NCI-H146 (cell line): ENCODE measurements at regions not wholly inside any gene's neighbourhood (a gene's known extent, or its start where the extent isn't known, plus 50 kb on each side); places are given as distances from the start of the nearest gene placed in this dataset.

Source experiments
- DNase-seq: peaks from one replicate; lab custom pipeline; 2025; lab: John Stamatoyannopoulos, UW

GRCh38 chr2:136215449-136215848, 97.5 kb upstream of the CXCR4 start:
- DNase-seq, result no peak

GRCh38 chr2:136214307-136215200, 96.6 kb upstream of the CXCR4 start:
- no peak for DNase-seq

- DNase-seq, result no peak
These were observed 95.9 kb upstream of the CXCR4 start for GRCh38 chr2:136213836-136214235.

DNA sequence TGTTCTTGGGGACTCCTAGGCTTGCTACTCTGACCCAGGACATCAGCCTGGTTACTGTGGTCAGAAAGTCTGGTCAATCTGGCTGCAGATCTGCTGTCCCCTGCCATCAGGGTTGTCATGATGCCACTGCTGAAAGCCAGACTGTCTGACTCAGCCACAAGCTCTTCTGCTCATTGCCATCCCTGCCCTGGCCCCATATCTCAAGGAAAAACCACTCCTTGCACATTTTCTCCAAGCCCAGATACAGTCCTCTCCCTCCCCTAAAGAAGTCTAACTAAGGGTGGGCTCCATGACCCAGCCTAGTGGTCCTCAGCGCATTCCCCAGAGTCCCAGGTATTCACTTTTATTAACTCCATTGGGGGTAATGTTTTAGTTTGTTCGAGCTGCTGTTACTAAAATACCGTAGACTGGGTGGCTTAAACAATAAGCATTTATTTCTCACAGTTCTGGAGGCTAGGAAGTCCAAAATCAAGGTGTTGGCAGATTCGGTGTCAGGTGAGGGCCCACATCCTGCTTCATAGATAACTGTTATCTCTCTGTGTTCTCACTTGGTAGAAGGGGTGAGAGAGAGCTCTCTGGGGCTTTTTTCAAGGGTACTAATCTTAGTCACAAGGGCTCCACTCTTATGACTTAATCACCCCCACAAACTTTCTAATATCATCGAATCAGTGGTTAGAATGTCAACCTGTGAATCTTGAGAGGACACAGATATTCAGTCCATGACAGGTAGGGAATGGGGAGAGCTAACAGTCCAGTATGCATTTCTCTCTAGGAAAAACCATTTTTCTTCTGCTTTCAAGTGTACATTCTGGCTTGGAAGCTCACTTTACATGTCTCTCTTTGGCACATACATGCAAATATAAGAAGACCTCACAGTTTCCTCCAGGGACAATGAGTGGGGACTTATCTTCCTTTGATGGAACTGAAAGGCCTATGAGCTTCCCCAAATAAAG, 94.8 kb upstream of the CXCR4 start:
- no peak for DNase-seq

GRCh38 chr2:136211701-136212100, 93.8 kb upstream of the CXCR4 start:
- DNase-seq, result no peak

DNA sequence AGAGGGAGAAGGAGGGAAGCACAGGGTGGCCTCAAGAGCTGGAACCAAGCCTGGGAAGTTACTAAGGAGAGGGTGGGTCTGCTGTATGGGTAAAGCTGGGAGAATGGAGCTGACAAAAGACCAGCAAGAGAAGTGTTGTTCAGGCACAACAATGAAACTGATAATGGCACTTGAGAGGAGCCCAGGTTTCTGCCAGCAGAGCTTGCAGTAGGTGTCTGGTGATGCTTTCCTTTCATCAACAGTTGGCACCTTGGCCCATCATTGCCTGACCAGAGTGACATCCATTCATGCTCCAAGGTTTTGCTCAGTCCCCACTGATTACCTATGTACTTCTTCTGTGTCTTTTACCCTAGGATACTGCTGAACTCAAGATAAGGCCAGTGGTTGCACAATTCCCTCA, 92.9 kb upstream of the CXCR4 start:
- no peak for DNase-seq

DNA sequence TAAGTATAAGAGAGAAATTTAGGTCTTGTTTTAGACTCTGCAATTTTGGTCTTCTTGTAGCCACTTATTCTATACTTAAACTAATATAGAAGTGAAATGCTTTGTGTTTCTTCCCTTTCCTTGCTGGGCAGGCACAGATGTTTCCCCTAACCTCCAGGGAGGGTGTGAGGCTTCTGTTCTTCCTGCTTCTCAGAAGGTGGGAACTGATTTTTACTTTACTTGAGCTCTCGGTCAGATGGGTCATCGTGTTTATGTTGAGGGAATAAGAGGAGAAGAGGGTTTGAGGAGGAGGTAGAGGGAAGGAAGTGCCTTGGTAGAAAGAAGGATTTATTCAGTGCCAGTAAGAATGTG, 92.5 kb upstream of the CXCR4 start:
- DNase-seq, result no peak

DNA sequence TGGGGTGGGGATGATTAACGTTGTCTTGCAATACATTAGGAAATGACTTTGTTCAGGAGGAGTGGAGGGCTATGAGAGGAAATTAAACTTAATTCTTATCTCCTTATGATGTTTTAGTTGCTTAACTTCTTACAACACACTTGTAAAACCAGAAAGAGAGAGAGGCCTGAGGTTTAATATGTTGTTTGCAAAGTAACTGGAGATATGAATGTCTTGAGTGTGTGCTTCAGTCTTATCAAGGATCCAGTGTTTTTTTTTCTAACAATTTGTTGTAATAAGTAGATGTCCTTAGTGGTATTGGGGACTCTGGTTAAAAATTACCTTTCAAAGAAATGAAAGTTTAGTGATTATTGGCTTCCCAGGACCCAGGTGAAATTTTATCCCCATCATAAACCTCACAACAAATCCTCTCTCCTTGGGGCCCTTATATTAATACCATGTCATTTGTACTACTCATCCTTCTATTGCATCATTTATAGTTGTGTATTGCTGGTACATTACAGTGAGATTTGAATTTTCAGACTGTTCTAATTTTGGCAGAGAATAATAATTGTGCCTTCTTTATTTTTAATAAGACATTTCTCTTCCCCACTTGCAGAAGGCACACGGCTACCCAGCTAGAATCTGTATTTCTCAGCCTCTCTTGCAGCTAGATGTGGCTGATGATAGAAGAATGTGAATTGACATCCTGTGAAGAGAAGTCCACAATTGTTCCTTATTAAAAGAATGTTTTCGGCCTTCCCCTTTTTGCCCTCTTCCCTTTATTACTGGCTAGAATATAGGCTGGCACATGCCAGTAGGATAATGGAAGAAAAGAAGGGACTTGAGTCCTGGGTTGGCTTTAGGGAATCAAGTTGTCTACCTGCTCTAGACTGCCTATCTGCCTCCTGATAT, 91.9 kb upstream of the CXCR4 start:
- DNase-seq, result no peak

DNA sequence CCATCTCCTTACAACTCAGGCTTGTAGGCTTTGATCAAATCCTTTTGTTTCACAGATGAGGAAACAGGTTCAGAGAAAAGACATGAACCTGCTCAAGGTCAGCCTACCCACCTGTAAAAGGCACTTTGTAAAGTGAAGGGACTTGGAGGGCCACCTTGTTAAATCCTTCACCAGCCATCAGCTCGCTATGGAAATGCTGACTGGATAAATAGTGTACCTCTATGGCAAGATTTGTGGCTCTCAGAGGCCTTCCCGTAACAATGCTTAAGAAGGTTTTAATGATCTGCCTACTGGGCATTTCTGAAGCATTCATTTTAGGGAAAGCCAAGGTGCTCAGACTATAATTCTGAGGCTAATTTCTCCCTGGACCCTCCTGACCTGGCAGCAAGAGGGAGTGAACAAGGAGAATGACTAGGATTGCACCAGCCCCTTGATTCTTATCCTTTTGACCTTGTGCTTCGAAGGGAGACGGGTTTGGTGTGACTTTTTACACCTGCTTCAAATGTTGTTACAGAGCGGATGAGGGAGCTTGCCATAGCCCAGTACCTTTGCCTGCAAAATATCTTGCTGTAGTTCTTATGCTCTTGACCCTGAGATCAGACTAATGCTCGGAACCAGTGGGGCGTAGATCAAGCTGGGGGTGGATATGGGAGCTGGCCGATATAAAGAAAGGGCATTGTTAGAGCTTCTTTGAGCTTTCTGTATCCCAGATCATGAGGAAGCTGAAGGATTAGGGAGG, 90.9 kb upstream of the CXCR4 start:
- no peak for DNase-seq

- DNase-seq, result no peak
These were observed 89.7 kb upstream of the CXCR4 start for GRCh38 chr2:136207665-136208064.

DNA sequence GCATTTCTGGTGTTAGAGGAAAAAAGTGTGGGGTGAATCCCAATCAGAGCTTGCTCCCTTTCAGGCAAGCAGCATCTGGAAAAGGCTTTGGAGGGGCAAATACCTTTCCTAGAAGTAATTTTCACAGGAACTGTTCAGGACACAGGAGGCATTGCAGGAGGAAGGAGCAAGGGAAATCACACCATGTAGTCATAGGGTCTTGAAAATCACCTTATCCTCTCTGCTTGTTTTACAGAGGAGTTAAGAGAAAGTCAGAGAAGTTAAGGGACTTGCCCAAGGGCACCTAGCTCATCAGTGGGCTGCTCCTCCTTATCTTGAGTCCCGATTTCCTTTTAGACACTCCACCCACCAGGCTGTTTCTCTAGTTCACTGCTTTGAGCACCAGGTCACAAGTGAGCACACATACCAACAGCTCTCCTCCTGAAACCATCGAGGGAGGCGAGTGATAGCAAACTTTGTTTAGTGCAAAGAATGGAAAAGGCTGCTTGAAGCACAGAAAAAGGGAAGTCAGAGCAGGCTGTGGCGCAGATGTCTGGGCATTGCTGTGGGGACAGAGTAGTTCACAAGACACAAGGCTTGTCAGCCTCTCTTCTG, 89.2 kb upstream of the CXCR4 start:
- no peak for DNase-seq

DNA sequence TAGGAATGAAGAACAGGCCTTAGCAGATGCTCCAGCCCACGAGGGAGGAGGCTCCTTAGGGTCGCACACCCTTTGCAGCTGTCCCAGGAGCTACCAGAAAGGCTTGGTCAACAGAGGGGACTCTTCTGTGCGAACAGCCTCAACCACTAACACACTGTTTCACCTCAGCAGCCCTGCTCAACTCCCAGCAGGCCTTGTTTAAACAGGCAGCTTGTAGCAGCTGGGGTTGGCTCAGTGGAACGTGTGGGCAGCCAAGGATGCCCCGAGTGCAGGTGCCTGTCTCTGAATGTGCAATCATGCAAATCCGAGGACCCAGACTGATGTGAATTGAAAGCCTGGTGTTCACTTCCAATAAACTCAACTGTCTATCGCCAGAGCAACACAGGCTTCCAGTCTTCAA, 88.7 kb upstream of the CXCR4 start:
- peak; percentile 93 for DNase-seq

DNA sequence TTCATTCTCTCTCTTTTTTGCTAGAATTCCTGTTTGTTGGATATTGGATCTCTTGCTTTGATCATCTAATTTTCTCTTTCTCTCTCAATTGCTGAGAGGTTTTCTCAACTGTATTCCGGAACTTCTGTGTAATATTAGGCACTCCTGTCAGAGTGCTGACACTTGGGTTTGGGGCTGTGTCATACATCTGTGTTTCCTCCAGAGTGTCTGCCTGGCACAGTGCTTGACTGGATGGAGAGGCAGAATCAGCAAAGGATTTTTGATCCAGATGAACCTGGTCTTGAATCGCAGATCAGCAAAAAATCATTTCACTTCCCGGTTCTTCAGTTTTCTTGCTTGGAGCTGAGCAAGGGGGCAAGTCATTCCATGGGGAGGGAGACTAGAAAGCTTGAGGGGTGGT, 87.7 kb upstream of the CXCR4 start:
- DNase-seq, result no peak

- no peak for DNase-seq
These were observed 87.0 kb upstream of the CXCR4 start for GRCh38 chr2:136204971-136205370.

DNA sequence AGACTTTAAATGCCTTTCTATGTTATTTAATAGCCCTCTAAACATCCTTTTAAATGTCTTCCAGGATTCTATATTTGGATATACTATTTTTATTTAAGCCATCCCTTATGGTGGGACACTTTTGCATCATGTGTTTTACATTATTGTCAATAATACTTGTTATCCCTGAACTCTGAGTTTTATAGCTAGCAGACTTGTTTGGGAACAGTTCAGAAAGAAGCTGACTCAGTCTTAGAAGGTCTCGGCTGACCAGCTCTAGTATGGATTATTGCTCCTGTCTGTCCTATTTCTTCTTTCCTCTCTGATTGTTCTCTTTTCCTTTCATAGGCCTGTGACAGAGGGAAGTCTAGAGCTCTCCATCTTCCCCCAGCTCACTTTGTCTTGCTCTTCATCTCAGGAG, 77.3 kb upstream of the CXCR4 start:
- DNase-seq, result no peak

DNA sequence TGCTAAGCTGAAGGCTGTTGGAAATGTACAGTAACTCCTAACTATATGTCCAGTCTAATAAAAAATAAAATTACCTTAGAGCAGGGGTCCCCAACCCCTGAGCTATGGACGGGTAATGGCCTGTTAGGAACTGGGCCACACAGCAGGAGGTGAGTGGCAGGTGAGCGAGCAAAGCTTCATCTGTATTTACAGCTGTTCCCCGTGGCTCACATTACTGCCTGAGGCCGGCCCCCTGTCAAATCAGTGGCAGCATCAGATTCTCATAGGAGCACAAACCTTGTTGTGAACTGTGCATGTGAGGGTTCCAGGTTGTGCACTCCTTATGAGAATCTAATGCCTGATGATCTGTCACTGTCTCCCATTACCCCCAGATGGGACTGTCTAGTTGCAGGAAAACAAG, 73.1 kb upstream of the CXCR4 start:
- peak; percentile 49 for DNase-seq

DNA sequence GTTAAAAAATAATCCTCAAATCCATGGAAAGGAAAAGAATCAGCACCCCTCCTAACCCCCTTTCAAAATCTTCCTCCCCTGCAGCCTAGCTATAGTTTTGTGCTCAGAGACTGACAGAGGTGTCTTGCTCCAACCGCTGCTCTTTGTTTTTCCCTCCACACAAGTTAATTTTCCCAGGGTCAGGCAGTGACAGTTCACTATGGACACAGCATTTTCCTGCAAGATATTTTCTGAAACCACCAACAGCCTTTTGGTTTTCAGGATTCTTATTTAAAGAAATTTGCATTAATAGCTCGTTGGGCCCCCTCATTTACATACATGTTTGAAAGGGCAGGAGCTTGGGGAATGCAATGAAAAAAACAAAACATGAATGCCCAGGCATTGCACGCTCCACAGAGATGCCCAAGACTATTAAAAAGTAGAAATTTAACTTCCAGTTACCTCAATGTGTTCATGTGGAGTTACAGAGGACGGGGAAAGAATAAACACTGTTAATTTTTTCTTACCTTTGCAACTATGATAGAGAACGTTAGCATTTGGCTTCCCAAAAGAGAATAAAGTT, 71.4 kb upstream of the CXCR4 start:
- DNase-seq, result no peak

GRCh38 chr2:136188086-136188485, 70.1 kb upstream of the CXCR4 start:
- no peak for DNase-seq

- DNase-seq, result no peak
These were observed 68.2 kb upstream of the CXCR4 start for GRCh38 chr2:136185981-136186776.

- no peak for DNase-seq
These were observed 65.1 kb upstream of the CXCR4 start for GRCh38 chr2:136183097-136183496.
